GM23338 (cell line): ENCODE measurements at regions not wholly inside any gene's neighbourhood (a gene's known extent, or its start where the extent isn't known, plus 50 kb on each side); places are given as distances from the start of the nearest gene placed in this dataset.

Experiments
- ATAC-seq: fragments of 200-7000 bp; cut with Tn5 transposase; 3 replicates; pipeline ENCODE4 v1.9.1; 2020
- DNase-seq: peaks from one replicate; pipeline ENCODE4 v3.0.0-alpha.2; 2015; ENCODE audit warnings: low spot score
- H2AFZ ChIP-seq: fragments of 200-600 bp; sonication (generic); 2 replicates; pipeline ENCODE4 v1.8.0; 2016; ENCODE audit warnings: antibody characterized with exemption, mild to moderate bottlenecking, moderate library complexity
- H3F3A ChIP-seq: fragments of 200-600 bp; sonication (generic); replicated peaks from 2 replicates; pipeline ENCODE4 v1.8.0; 2017; ENCODE audit warnings: antibody characterized with exemption, mixed run types, low read depth
- H3K27ac ChIP-seq: fragments of 200-600 bp; sonication (generic); 2 replicates; pipeline ENCODE4 v1.6.1; 2016; ENCODE audit warnings: low read depth
- H3K27me3 ChIP-seq: fragments of 200-600 bp; sonication (generic); 2 replicates; pipeline ENCODE4 v1.8.0; 2016; ENCODE audit warnings: mild to moderate bottlenecking, mixed run types, moderate library complexity; ENCODE audit not compliant: insufficient read depth
- H3K36me3 ChIP-seq: fragments of 200-600 bp; sonication (generic); 2 replicates; pipeline ENCODE4 v1.8.0; 2016; ENCODE audit warnings: mild to moderate bottlenecking; ENCODE audit not compliant: insufficient read depth
- H3K4me1 ChIP-seq: fragments of 200-600 bp; sonication (generic); 2 replicates; pipeline ENCODE4 v1.8.0; 2016; ENCODE audit warnings: mild to moderate bottlenecking, moderate library complexity; ENCODE audit not compliant: insufficient read depth
- H3K4me2 ChIP-seq: fragments of 200-600 bp; sonication (generic); 2 replicates; pipeline ENCODE4 v1.7.1; 2017; ENCODE audit warnings: mixed run types
- H3K4me3 ChIP-seq: fragments of 200-600 bp; sonication (generic); 2 replicates; pipeline ENCODE4 v1.6.1; 2016; ENCODE audit warnings: mixed run types
- H3K79me2 ChIP-seq: fragments of 200-600 bp; sonication (generic); replicated peaks from 2 replicates; pipeline ENCODE4 v1.8.0; 2017; ENCODE audit warnings: mild to moderate bottlenecking; ENCODE audit not compliant: insufficient read depth
- H3K9me2 ChIP-seq: fragments of 200-600 bp; sonication (generic); 2 replicates; pipeline ENCODE4 v1.8.0; 2017; ENCODE audit not compliant: insufficient read depth
- H4K20me1 ChIP-seq: fragments of 200-600 bp; sonication (generic); replicated peaks from 2 replicates; pipeline ENCODE4 v1.8.0; 2017; ENCODE audit warnings: mild to moderate bottlenecking; ENCODE audit not compliant: insufficient read depth
- H3K27ac Mint-ChIP-seq: 2 replicates; pipeline ENCODE4 v1.8.0; 2020; ENCODE audit warnings: inconsistent platforms, mild to moderate bottlenecking, moderate library complexity, mixed read lengths
- H3K27me3 Mint-ChIP-seq: 3 replicates; pipeline ENCODE4 v1.8.0; 2022; ENCODE audit warnings: low read depth, mild to moderate bottlenecking, moderate library complexity, mixed read lengths, inconsistent platforms; ENCODE audit not compliant: insufficient read depth, poor library complexity
- H3K36me3 Mint-ChIP-seq: 3 replicates; pipeline ENCODE4 v1.8.0; 2021; ENCODE audit warnings: low read depth, mild to moderate bottlenecking, inconsistent platforms, moderate library complexity, mixed read lengths
- H3K4me1 Mint-ChIP-seq: 3 replicates; pipeline ENCODE4 v1.8.0; 2020; ENCODE audit warnings: mild to moderate bottlenecking, inconsistent platforms, mixed read lengths
- H3K4me3 Mint-ChIP-seq: 3 replicates; pipeline ENCODE4 v1.8.0; 2021; ENCODE audit warnings: moderate library complexity, mild to moderate bottlenecking, inconsistent platforms, mixed read lengths
- H3K9me3 Mint-ChIP-seq: 3 replicates; pipeline ENCODE4 v1.8.0; 2020; ENCODE audit warnings: moderate library complexity, mild to moderate bottlenecking, inconsistent platforms, mixed read lengths
- CTCF ChIP-seq, 2 experiments: fragments of 200-600 bp in 1 of 2; sonication (generic) in 1 of 2; conservative IDR thresholded peaks; 2 replicates each; pipeline versions ENCODE4 v1.5.1 to v1.6.1; 2016 to 2017; ENCODE audit warnings: antibody characterized with exemption in 2 of 2, low read depth in 2 of 2, mild to moderate bottlenecking in 2 of 2, moderate library complexity in 1 of 2
- ETS1 ChIP-seq: IDR thresholded peaks from 2 replicates; pipeline ENCODE4 v1.6.1; 2016; ENCODE audit warnings: antibody characterized with exemption
- EZH2phosphoT487 ChIP-seq: fragments of 200-600 bp; sonication (generic); IDR thresholded peaks from one replicate; pipeline ENCODE4 v1.8.1; 2018; ENCODE audit warnings: antibody characterized with exemption; ENCODE audit not compliant: unreplicated experiment
- STAT1 ChIP-seq: IDR thresholded peaks from one replicate; pipeline ENCODE4 v1.6.1; 2016; ENCODE audit warnings: antibody characterized with exemption; ENCODE audit not compliant: unreplicated experiment
- ZNF462 ChIP-seq: fragments of 250-450 bp; sonication (Bioruptor Pico); IDR thresholded peaks from 2 replicates; pipeline ENCODE4 v1.5.0; 2020; ENCODE audit warnings: mild to moderate bottlenecking, moderate library complexity

DNA sequence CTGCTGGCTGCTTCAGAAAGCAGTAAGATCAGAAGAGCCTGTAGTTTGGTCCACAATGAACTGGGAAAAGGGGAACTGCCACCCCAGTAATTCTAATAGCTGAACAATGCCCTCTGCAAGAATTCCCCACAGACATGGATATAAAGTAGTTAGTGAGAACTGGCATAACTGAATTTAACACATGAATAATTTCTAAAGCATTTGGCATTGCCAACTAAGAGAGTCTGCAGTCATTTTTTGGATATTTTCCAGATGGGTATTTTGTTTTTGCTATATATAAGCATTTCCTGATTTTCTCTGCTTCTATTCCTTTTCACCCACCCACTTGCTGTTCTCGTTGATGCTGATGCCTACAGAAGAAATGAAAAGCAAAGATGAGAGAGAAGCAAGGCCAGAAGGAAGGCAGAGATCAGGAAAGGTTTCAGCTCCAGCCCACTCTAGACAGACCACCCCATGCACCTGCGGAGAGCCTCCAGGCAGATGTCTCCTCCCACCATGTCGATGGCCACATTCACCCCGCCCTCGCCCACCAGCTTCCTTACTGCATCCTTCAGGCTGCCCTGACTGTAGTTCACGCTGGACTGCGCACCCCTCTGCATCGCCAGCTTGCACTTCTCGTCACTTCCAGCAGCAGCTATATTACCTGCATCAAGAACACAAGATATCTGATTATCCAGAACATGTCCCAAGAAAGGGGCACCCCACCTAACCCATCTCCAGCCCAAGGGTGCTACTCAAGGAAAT lies 55.9 kb upstream of the SEC16B start (continued):
- TF ChIP-seq ZNF462 (CRISPR knock-in tag) (no peak), ETS1 (no peak), STAT1 (no peak), CTCF (conservative IDR thresholded peaks at IDR 0.05; ENCODE audit: low read depth in 2 of 2) (no peak)

DNA sequence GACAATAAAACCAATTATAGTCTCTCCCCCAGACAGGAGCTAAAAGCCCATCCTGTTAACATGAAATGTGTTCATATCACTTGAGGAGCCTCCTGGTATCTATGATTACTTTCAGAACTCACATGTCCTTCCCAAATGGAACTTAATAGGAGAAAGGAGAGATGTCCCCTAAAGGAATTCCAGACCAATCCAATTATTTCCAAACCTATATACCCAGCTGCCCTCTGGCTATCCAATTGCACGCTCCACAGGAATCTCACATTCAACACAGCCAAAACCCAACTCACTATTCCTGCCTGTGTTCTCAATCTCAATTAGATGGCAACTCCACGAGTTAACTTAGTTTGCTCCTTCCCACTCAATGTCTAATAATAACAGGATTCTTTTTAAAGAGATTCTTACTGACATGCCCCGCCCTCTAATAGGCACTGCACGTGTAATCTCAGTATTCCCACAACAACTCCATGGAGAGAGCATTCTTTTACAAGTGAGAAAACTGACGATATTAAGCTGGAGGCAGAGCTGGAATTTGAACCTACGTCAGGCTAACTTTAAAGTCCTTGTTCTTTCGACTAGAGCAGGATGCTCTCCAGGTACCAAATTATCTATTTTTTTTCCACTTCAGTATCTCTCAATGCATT lies 59.1 kb upstream of the SEC16B start:
- no peak overlapping the region for H3K4me3 ChIP-seq
- Mint-ChIP-seq H3K27ac (no peak overlapping the region), H3K27me3 (peaks cover 2% of the 10 kb centered on the region), H3K9me3 (no peaks in the 10 kb centered on the region), H3K36me3 (no peaks in the 10 kb centered on the region), H3K4me3 (no peak overlapping the region), H3K4me1 (peaks cover 12% of the 10 kb centered on the region; the same call in 2 of the 3 replicates)
- no peaks in the 10 kb centered on the region for H3K36me3 ChIP-seq
- no peak overlapping the region for H3K27ac ChIP-seq
- no peaks in the 10 kb centered on the region for H3F3A ChIP-seq
- H3K27me3 ChIP-seq, result no peaks in the 10 kb centered on the region
- no peak for ATAC-seq
- no peaks in the 10 kb centered on the region for H4K20me1 ChIP-seq
- H3K4me2 ChIP-seq, result no peak overlapping the region
- no peak for DNase-seq
- no peak overlapping the region for H2AFZ ChIP-seq
- peaks cover 14% of the 10 kb centered on the region for H3K4me1 ChIP-seq
- H3K79me2 ChIP-seq, result no peaks in the 10 kb centered on the region
- no peaks in the 10 kb centered on the region for H3K9me2 ChIP-seq
- no peak for TF ChIP-seq EZH2phosphoT487
- no peak for TF ChIP-seq CTCF (conservative IDR thresholded peaks at IDR 0.05; ENCODE audit: low read depth in 2 of 2)
- TF ChIP-seq ETS1, result no peak
